K562 (cell line): ENCODE measurements at regions not wholly inside any gene's neighbourhood (a gene's known extent, or its start where the extent isn't known, plus 50 kb on each side); places are given as distances from the start of the nearest gene placed in this dataset.

Experiments
- MXI1 ChIP-seq: IDR thresholded peaks from 2 replicates; pipeline ENCODE4 v1.6.1; 2011; ENCODE audit warnings: low read depth, mild to moderate bottlenecking, improper control_type of control experiment, low read length
- NCOA6 ChIP-seq: fragments of 450-650 bp; IDR thresholded peaks from 2 replicates; pipeline ENCODE4 v1.6.1; 2017; ENCODE audit warnings: mild to moderate bottlenecking
- NR4A1 ChIP-seq, 2 experiments: fragments of 250-450 bp in 1 of 2; fragments of 450-650 bp in 1 of 2; sonication (Bioruptor Pico) in 1 of 2; IDR thresholded peaks; 2 replicates each; pipeline versions ENCODE4 v1.4.0 to v1.6.1; 2016 to 2020; ENCODE audit warnings: mild to moderate bottlenecking in 2 of 2, missing compliant biosample characterization in 1 of 2, missing genetic modification characterization in 1 of 2, moderate library complexity in 1 of 2
- POLR2AphosphoS2 ChIP-seq: IDR thresholded peaks from 2 replicates; pipeline ENCODE4 v1.6.1; 2012; ENCODE audit warnings: low read length, improper control_type of control experiment
- ZBTB40 ChIP-seq, 2 experiments: fragments of 450-650 bp in 1 of 2; sonication (generic) in 1 of 2; formaldehyde crosslinking in 1 of 2; IDR thresholded peaks; 2 replicates each; pipeline versions ENCODE4 v1.7.1 to v1.9.0; 2016 to 2022; ENCODE audit warnings: inconsistent platforms in 1 of 2, mild to moderate bottlenecking in 1 of 2, missing genetic modification reagents in 1 of 2
- TF ChIP-seq, protein P1 (sequence below): fragments of 450-650 bp; IDR thresholded peaks from 2 replicates; pipeline ENCODE4 v1.6.1; 2016; ENCODE audit warnings: mild to moderate bottlenecking, moderate library complexity

GRCh38 chr17:70478902-70479301 is 309.6 kb downstream of the KCNJ2 start (continued):
- no peak for TF ChIP-seq POLR2AphosphoS2
- TF ChIP-seq NR4A1 (CRISPR knock-in tag; IDR thresholded peaks at IDR 0.05), result no peak
- TF ChIP-seq NR4A1 (tag; IDR thresholded peaks at IDR 0.05), result no peak
- no peak for TF ChIP-seq MXI1
- TF ChIP-seq ZBTB40 (IDR thresholded peaks at IDR 0.05), result no peak
- no peak for TF ChIP-seq ZBTB40 (CRISPR knock-in tag; IDR thresholded peaks at IDR 0.05)
- TF ChIP-seq, protein P1, sequence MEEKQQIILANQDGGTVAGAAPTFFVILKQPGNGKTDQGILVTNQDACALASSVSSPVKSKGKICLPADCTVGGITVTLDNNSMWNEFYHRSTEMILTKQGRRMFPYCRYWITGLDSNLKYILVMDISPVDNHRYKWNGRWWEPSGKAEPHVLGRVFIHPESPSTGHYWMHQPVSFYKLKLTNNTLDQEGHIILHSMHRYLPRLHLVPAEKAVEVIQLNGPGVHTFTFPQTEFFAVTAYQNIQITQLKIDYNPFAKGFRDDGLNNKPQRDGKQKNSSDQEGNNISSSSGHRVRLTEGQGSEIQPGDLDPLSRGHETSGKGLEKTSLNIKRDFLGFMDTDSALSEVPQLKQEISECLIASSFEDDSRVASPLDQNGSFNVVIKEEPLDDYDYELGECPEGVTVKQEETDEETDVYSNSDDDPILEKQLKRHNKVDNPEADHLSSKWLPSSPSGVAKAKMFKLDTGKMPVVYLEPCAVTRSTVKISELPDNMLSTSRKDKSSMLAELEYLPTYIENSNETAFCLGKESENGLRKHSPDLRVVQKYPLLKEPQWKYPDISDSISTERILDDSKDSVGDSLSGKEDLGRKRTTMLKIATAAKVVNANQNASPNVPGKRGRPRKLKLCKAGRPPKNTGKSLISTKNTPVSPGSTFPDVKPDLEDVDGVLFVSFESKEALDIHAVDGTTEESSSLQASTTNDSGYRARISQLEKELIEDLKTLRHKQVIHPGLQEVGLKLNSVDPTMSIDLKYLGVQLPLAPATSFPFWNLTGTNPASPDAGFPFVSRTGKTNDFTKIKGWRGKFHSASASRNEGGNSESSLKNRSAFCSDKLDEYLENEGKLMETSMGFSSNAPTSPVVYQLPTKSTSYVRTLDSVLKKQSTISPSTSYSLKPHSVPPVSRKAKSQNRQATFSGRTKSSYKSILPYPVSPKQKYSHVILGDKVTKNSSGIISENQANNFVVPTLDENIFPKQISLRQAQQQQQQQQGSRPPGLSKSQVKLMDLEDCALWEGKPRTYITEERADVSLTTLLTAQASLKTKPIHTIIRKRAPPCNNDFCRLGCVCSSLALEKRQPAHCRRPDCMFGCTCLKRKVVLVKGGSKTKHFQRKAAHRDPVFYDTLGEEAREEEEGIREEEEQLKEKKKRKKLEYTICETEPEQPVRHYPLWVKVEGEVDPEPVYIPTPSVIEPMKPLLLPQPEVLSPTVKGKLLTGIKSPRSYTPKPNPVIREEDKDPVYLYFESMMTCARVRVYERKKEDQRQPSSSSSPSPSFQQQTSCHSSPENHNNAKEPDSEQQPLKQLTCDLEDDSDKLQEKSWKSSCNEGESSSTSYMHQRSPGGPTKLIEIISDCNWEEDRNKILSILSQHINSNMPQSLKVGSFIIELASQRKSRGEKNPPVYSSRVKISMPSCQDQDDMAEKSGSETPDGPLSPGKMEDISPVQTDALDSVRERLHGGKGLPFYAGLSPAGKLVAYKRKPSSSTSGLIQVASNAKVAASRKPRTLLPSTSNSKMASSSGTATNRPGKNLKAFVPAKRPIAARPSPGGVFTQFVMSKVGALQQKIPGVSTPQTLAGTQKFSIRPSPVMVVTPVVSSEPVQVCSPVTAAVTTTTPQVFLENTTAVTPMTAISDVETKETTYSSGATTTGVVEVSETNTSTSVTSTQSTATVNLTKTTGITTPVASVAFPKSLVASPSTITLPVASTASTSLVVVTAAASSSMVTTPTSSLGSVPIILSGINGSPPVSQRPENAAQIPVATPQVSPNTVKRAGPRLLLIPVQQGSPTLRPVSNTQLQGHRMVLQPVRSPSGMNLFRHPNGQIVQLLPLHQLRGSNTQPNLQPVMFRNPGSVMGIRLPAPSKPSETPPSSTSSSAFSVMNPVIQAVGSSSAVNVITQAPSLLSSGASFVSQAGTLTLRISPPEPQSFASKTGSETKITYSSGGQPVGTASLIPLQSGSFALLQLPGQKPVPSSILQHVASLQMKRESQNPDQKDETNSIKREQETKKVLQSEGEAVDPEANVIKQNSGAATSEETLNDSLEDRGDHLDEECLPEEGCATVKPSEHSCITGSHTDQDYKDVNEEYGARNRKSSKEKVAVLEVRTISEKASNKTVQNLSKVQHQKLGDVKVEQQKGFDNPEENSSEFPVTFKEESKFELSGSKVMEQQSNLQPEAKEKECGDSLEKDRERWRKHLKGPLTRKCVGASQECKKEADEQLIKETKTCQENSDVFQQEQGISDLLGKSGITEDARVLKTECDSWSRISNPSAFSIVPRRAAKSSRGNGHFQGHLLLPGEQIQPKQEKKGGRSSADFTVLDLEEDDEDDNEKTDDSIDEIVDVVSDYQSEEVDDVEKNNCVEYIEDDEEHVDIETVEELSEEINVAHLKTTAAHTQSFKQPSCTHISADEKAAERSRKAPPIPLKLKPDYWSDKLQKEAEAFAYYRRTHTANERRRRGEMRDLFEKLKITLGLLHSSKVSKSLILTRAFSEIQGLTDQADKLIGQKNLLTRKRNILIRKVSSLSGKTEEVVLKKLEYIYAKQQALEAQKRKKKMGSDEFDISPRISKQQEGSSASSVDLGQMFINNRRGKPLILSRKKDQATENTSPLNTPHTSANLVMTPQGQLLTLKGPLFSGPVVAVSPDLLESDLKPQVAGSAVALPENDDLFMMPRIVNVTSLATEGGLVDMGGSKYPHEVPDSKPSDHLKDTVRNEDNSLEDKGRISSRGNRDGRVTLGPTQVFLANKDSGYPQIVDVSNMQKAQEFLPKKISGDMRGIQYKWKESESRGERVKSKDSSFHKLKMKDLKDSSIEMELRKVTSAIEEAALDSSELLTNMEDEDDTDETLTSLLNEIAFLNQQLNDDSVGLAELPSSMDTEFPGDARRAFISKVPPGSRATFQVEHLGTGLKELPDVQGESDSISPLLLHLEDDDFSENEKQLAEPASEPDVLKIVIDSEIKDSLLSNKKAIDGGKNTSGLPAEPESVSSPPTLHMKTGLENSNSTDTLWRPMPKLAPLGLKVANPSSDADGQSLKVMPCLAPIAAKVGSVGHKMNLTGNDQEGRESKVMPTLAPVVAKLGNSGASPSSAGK, result no peak
- TF ChIP-seq NCOA6, result no peak
